ENCODE measurements at regions not wholly inside any gene's neighbourhood (a gene's known extent, or its start where the extent isn't known, plus 50 kb on each side); places are given as distances from the start of the nearest gene placed in this dataset.

DNA sequence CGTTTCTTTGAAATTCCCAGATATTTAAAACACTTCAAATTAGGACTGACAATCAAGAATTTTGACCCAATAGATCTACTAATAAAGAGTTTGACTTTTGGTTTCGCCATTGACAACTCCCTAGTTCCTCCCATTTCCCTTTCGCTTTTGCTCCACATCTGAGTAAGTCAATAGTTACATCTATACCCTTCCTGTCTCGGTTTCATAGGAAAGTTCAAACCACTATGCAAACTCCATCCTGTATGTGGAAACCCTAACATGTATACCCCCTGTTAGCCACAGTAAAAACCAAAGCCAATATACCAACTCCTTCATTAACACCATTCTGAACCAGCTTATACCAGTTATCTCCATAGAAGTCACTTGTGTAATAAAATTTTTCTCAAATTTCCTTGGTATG is 311.1 kb downstream of the MMUT start:
- Histone ChIP-seq H3K27me3 (ENCODE audit: insufficient read depth, low read length) (no peaks in the 10 kb centered on the region), H4K20me1 (ENCODE audit: insufficient read depth) (no peaks in the 10 kb centered on the region), H3K79me2 (ENCODE audit: insufficient read depth, low read length) (no peaks in the 10 kb centered on the region), H3K9me3 (ENCODE audit: control insufficient read depth in 1 of 2, insufficient read depth in 1 of 2, low read depth in 1 of 2, low read length in 2 of 2) (no peaks in the 10 kb centered on the region), H3K9ac (ENCODE audit: low read length) (no peak overlapping the region), H2AFZ (ENCODE audit: low read depth, low read length, poor library complexity, severe bottlenecking) (no peak overlapping the region), H3K36me3 (ENCODE audit: control insufficient read depth in 1 of 2, insufficient read depth in 2 of 2, low read length in 2 of 2) (no peaks in the 10 kb centered on the region), H3K9me2 (ENCODE audit: insufficient read depth) (no peaks in the 10 kb centered on the region; the same call in 1 of the 2 replicates), H3K4me3 (replicated peaks in 1 of 2; ENCODE audit: low read depth in 1 of 2, low read length in 2 of 2) (no peak overlapping the region), H3K4me2 (ENCODE audit: low read length) (no peak overlapping the region), H3K27ac (ENCODE audit: low read depth, low read length) (no peak overlapping the region), H3K4me1 (ENCODE audit: control insufficient read depth in 1 of 2, insufficient read depth in 2 of 2, low read length in 2 of 2) (no peaks in the 10 kb centered on the region)
- RAD21 ChIA-PET (ENCODE audit: low non-redundant PET in 1 of 2, low total read pairs in 2 of 2, uncharacterized antibody in 2 of 2, unreplicated experiment in 2 of 2) = no interaction called here
- BruUV-seq (replicated peaks) = no TSS peak
- CTCF ChIA-PET = no interaction called here
- POLR2A ChIA-PET = no interaction called here
- ATAC-seq (no peak), DNase-seq (ENCODE audit: low read depth, low spot score) (no peak)
- intact Hi-C loops (cut with micrococcal nuclease) = no loop called here
- TF ChIP-seq, protein P1, sequence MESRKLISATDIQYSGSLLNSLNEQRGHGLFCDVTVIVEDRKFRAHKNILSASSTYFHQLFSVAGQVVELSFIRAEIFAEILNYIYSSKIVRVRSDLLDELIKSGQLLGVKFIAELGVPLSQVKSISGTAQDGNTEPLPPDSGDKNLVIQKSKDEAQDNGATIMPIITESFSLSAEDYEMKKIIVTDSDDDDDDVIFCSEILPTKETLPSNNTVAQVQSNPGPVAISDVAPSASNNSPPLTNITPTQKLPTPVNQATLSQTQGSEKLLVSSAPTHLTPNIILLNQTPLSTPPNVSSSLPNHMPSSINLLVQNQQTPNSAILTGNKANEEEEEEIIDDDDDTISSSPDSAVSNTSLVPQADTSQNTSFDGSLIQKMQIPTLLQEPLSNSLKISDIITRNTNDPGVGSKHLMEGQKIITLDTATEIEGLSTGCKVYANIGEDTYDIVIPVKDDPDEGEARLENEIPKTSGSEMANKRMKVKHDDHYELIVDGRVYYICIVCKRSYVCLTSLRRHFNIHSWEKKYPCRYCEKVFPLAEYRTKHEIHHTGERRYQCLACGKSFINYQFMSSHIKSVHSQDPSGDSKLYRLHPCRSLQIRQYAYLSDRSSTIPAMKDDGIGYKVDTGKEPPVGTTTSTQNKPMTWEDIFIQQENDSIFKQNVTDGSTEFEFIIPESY (IDR thresholded peaks at IDR 0.05; ENCODE audit: extremely low read depth, insufficient replicate concordance, low read length) = no peak
- TF ChIP-seq, protein P2, sequence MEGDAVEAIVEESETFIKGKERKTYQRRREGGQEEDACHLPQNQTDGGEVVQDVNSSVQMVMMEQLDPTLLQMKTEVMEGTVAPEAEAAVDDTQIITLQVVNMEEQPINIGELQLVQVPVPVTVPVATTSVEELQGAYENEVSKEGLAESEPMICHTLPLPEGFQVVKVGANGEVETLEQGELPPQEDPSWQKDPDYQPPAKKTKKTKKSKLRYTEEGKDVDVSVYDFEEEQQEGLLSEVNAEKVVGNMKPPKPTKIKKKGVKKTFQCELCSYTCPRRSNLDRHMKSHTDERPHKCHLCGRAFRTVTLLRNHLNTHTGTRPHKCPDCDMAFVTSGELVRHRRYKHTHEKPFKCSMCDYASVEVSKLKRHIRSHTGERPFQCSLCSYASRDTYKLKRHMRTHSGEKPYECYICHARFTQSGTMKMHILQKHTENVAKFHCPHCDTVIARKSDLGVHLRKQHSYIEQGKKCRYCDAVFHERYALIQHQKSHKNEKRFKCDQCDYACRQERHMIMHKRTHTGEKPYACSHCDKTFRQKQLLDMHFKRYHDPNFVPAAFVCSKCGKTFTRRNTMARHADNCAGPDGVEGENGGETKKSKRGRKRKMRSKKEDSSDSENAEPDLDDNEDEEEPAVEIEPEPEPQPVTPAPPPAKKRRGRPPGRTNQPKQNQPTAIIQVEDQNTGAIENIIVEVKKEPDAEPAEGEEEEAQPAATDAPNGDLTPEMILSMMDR (IDR thresholded peaks at IDR 0.05 in 2 of 3, conservative IDR thresholded peaks at IDR 0.05 in 1 of 3; ENCODE audit: borderline replicate concordance in 1 of 3, insufficient read depth in 1 of 3, low read depth in 2 of 3, low read length in 2 of 3) = no peak
- TF ChIP-seq CEBPB (IDR thresholded peaks at IDR 0.05; ENCODE audit: low read depth) (no peak), FOSL1 (IDR thresholded peaks at IDR 0.05; ENCODE audit: low read depth) (no peak)
- TF ChIP-seq, protein P3, sequence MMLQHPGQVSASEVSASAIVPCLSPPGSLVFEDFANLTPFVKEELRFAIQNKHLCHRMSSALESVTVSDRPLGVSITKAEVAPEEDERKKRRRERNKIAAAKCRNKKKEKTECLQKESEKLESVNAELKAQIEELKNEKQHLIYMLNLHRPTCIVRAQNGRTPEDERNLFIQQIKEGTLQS (IDR thresholded peaks at IDR 0.05) = no peak
- TF ChIP-seq, protein P4, sequence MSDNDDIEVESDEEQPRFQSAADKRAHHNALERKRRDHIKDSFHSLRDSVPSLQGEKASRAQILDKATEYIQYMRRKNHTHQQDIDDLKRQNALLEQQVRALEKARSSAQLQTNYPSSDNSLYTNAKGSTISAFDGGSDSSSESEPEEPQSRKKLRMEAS (IDR thresholded peaks at IDR 0.05) = no peak
